Left ventricle myocardium inferior (tissue), 1 donor: ENCODE measurements at regions not wholly inside any gene's neighbourhood (a gene's known extent, or its start where the extent isn't known, plus 50 kb on each side); places are given as distances from the start of the nearest gene placed in this dataset.

Experiments
- DNase-seq: peaks from one replicate; pipeline ENCODE4 v3.0.0-alpha.2; 2020
- H3K27ac ChIP-seq: fragments of 200-600 bp; replicated peaks from 2 replicates; pipeline ENCODE4 v1.8.0; 2021
- H3K27me3 ChIP-seq: fragments of 200-600 bp; 2 replicates; pipeline ENCODE4 v1.8.0; 2021; ENCODE audit warnings: low read depth
- H3K36me3 ChIP-seq: fragments of 200-600 bp; 2 replicates; pipeline ENCODE4 v1.8.0; 2021
- H3K4me1 ChIP-seq: fragments of 200-600 bp; 2 replicates; pipeline ENCODE4 v1.8.0; 2021
- H3K4me3 ChIP-seq: fragments of 200-600 bp; 2 replicates; pipeline ENCODE4 v1.8.0; 2021; ENCODE audit warnings: mild to moderate bottlenecking, moderate library complexity
- H3K9me3 ChIP-seq: fragments of 200-600 bp; replicated peaks from 2 replicates; pipeline ENCODE4 v1.8.0; 2021
- intact Hi-C: fragments of 100-400 bp; cut with micrococcal nuclease; formaldehyde crosslinking; loops from one replicate; pipeline ENCODE4 v1.11.0; 2022
- TF ChIP-seq, protein P1 (sequence below): fragments of 200-600 bp; IDR thresholded peaks from 2 replicates; pipeline ENCODE4 v1.8.0; 2021; ENCODE audit warnings: antibody characterized with exemption, mild to moderate bottlenecking, borderline replicate concordance
- donor health status: DM: no; HTN: yes; CAD: no; lungs with severe emphysema.

GRCh38 chr17:72338304-72338703 lies 217.5 kb downstream of the SOX9 start:
- Histone ChIP-seq H3K27ac (peak overlapping the region; percentile 54), H3K9me3 (no peaks in the 10 kb centered on the region), H3K36me3 (no peaks in the 10 kb centered on the region), H3K4me3 (no peak overlapping the region), H3K4me1 (peaks cover 16% of the 10 kb centered on the region), H3K27me3 (peaks cover 94% of the 10 kb centered on the region)
- TF ChIP-seq, protein P1, sequence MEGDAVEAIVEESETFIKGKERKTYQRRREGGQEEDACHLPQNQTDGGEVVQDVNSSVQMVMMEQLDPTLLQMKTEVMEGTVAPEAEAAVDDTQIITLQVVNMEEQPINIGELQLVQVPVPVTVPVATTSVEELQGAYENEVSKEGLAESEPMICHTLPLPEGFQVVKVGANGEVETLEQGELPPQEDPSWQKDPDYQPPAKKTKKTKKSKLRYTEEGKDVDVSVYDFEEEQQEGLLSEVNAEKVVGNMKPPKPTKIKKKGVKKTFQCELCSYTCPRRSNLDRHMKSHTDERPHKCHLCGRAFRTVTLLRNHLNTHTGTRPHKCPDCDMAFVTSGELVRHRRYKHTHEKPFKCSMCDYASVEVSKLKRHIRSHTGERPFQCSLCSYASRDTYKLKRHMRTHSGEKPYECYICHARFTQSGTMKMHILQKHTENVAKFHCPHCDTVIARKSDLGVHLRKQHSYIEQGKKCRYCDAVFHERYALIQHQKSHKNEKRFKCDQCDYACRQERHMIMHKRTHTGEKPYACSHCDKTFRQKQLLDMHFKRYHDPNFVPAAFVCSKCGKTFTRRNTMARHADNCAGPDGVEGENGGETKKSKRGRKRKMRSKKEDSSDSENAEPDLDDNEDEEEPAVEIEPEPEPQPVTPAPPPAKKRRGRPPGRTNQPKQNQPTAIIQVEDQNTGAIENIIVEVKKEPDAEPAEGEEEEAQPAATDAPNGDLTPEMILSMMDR, result no peak
- intact Hi-C loops, result no loop called here
- DNase-seq, result no peak

GRCh38 chr17:72338847-72339790 lies 218.3 kb downstream of the SOX9 start:
- peaks cover 94% of the 10 kb centered on the region for H3K27me3 ChIP-seq
- H3K4me1 ChIP-seq, result peaks cover 16% of the 10 kb centered on the region
- no peaks in the 10 kb centered on the region for H3K36me3 ChIP-seq
- TF ChIP-seq, protein P1, result no peak
- no peaks in the 10 kb centered on the region for H3K9me3 ChIP-seq
- H3K4me3 ChIP-seq, result no peak overlapping the region
- peak overlapping the region; percentile 54 for H3K27ac ChIP-seq
- peak; percentile 19 for DNase-seq
- intact Hi-C loops, result no loop called here

DNA sequence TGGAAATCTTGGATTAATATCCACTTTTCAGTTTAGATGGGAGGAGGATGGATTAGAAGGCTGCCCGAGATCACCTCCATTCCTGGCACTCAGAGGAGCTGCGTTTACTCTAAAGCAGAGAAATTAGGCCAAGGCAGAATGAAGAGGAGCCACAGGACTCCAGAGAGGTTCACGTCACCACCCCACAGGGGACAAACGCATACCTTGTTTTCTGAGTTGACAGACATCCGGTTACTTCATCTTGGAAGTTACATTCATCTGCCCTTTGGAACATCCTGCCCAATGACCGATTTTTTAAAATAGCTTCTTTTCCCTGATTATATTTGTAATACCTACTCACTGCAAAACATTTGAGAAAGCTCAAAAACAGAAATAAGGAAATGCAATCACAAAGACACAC lies 220.0 kb downstream of the SOX9 start:
- no peak for DNase-seq
- Histone ChIP-seq H3K4me3 (no peak overlapping the region), H3K27me3 (peaks cover 93% of the 10 kb centered on the region), H3K36me3 (no peaks in the 10 kb centered on the region), H3K4me1 (peaks cover 16% of the 10 kb centered on the region), H3K27ac (no peak overlapping the region), H3K9me3 (no peaks in the 10 kb centered on the region)
- TF ChIP-seq, protein P1, result no peak
- intact Hi-C loops, result no loop called here

GRCh38 chr17:72342061-72342460 lies 221.2 kb downstream of the SOX9 start:
- DNase-seq, result no peak
- no peaks in the 10 kb centered on the region for H3K9me3 ChIP-seq
- peaks cover 93% of the 10 kb centered on the region for H3K27me3 ChIP-seq
- TF ChIP-seq, protein P1, result no peak
- intact Hi-C loops, result no loop called here
- H3K36me3 ChIP-seq, result no peaks in the 10 kb centered on the region
- peaks cover 16% of the 10 kb centered on the region for H3K4me1 ChIP-seq
- no peak overlapping the region for H3K27ac ChIP-seq
- H3K4me3 ChIP-seq, result no peak overlapping the region

DNA sequence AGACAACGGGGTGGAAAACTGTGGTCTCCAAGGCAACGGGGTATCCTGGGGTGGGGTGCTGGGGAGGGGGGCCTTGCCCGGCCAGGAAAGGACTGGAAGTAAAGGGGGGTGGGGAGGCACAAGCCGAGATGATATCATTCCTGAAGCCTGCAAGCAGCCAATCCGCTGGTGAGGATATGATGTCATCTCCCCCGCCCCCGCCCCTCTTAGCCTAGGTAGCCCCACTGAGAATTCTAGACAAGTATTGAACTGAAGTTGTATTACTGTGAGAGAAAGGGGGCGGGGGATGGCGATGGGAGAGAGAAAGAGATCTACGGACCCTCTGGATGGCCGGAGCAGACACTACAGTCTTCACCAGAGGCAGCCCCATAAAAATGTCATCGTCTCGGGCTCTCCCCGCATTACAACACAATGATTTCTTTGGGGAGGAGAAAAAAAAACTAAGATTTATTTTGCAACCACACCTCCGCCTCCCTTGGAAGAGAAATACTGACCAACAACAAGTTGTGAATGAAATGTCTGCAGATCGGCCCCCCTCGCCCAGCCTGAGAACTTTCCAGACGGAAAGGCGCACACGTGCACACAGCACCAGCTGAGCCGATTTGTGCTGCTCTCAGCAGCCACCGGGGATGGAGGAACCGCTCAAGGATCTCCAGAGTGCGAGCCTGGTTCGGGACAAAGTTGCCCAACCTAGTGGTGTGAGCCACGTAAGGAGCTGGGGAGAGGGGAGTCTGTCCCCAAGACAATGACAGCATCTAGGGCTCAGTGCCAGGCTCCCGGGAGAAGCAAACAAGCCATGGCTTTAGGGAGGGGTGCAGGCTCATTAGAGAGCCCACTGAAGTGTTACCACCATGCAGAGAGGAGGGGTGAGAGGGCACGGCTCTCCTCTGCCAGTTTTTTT lies 222.1 kb downstream of the SOX9 start:
- TF ChIP-seq, protein P1, result no peak
- H3K27ac ChIP-seq, result no peak overlapping the region
- H3K4me1 ChIP-seq, result peaks cover 16% of the 10 kb centered on the region
- intact Hi-C loops, result no loop called here
- peaks cover 93% of the 10 kb centered on the region for H3K27me3 ChIP-seq
- peak; percentile 33 for DNase-seq
- H3K9me3 ChIP-seq, result no peaks in the 10 kb centered on the region
- no peaks in the 10 kb centered on the region for H3K36me3 ChIP-seq
- peak overlapping the region; percentile 25 for H3K4me3 ChIP-seq
